ENCODE measurements at regions not wholly inside any gene's neighbourhood (a gene's known extent, or its start where the extent isn't known, plus 50 kb on each side); places are given as distances from the start of the nearest gene placed in this dataset.

DNA sequence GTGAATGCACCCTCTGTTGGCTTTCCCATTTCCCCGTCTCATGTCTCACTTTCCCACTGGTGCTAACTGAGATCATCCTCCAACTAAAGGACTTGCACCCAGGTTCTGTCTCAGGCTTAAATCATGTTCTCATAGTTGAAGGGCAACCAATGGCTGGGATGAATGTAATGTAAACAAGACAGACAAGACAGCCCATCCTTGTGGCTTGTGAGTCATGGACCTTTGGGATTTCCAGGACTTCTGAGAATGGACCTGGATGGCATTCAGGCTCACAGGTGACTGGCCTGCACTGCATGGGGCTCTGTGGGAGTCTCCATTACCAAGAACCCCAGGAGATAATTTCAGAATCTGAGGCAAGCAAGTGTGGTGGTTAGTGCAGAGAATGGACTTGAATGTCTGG lies 347.5 kb downstream of the HAPSTR1 start:
- TF ChIP-seq POLR2A (IDR thresholded peaks at IDR 0.05) (no peak), CTCF (IDR thresholded peaks at IDR 0.05) (no peak)
